Activated CD4-positive, alpha-beta T cell treated with anti-CD3 and anti-CD28 coated beads for 4 hours (primary cell): ENCODE measurements at regions not wholly inside any gene's neighbourhood (a gene's known extent, or its start where the extent isn't known, plus 50 kb on each side); places are given as distances from the start of the nearest gene placed in this dataset.

ENCODE experiments used
- DNase-seq, 2 donors: peaks; one replicate each; pipeline ENCODE4 v3.0.0-alpha.2; 2020

- DNase-seq, result no peak
Observed at GRCh38 chr14:97704316-97704885, 907.2 kb downstream of the VRK1 start.

GRCh38 chr14:97705107-97705506 is 907.9 kb downstream of the VRK1 start:
- no peak for DNase-seq

DNA sequence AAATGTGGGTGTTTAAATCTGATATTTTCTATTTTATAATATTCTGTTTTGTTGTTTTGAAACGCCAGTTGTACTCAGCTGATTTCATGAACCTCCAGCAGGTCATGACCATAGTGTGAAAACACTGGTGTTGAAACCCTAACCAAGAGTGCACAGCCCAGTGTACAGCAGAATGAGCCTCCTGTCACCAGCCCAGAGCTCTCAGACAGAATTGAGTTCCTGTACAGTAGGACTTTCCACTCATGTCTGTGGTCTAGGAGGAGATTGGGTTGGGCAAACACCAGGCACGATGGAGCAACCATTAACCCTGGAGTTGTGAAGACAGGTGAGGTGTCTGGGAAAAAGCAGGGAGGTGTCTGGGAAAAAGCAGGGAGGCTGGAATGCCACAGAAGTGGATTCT is 908.8 kb downstream of the VRK1 start:
- DNase-seq, result peak; percentile 20 to 26

- DNase-seq, result no peak
Observed at GRCh38 chr14:97706819-97707218, 909.6 kb downstream of the VRK1 start.

GRCh38 chr14:97707603-97708002 is 910.4 kb downstream of the VRK1 start:
- DNase-seq, result peak in 1 of 2 donors; percentile 29

- peak in 1 of 2 donors; percentile 35 for DNase-seq
Observed at GRCh38 chr14:97709552-97709951, 912.4 kb downstream of the VRK1 start.

- DNase-seq, result no peak
Observed at GRCh38 chr14:97710726-97711125, 913.5 kb downstream of the VRK1 start.

- no peak for DNase-seq
Observed at GRCh38 chr14:97712471-97712870, 915.3 kb downstream of the VRK1 start.

DNA sequence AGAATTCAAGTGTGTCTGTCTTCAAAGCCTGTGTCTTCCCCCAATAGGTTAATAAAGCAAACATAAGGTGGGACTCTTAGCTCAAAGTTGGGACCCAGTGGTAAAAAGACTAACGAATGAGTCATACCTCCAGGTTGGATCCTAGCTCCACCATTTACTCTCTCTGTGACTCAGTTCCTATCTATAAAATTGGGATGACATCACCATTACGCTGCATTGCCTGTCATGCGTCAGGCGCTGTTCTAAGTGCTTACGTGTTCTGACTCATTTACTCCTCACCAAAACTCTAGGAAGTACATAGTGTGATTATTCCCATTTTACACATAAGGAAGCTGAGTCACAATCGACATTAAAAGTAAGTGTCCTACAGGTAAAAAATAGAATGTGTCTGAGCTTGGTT is 915.8 kb downstream of the VRK1 start:
- peak; percentile 23 to 33 for DNase-seq

DNA sequence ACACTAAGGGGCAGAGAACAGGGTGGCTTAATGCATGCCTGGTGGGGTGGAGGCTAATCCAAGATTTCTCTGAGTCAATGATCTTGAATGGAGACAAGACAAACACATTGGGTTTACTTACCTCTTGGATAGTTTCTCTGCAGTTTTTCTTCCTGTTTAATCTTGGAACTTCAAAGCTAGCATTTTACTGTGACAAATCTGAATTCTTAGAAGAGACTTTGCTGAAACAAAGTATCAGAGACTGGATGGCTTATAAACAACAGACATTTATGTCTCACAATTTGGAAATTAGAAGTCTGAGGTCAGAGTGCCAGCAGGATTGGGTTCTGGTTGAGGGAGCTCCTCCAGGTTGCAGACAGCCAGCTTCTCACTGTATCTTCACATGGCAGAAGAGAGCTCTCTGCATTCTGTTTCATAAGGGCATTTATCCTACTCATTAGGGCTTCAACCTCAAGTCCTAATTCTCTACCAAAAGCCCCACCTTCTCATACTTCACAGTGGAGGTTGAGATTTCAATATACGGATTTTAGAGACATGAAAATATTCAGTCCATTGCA is 921.8 kb downstream of the VRK1 start:
- DNase-seq, result no peak

DNA sequence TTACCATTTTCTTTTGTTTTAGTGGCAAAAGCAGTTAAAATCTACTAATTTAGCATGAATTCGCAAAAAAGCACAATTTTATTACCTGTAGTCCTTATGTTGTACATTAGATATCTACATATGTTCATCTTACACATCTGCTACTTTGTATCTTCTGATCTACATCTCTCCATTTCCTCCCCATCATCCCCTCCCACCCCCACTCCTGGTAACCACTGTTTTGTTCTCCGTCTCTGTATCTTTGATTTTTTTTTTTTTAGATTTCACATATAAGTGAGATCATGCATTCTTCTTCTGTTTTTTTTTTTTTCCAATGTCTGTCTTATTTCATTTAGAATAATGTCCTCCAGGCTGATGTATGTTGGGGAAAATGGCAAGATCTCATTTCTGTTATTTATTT is 922.7 kb downstream of the VRK1 start:
- peak; percentile 51 to 62 for DNase-seq

DNA sequence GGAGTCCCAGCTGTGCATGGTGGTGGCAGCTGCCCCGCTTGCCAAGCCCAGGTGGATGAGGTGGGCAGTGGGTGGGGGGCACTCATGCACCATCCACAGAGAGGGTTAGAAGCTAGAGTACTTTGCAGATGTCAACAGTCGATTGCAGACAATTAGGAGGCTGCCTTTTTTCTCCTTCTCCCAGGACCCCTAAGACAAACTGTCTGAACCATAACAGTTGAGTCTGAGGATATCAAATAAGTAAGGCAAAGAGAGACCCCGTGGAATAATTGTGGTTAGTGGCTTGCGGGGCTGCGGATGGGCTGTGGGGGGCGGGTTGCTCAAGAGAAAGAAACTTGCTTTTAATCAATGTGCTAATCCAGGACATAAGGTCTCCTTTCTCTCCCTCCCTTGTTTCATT is 926.2 kb downstream of the VRK1 start:
- DNase-seq, result no peak

DNA sequence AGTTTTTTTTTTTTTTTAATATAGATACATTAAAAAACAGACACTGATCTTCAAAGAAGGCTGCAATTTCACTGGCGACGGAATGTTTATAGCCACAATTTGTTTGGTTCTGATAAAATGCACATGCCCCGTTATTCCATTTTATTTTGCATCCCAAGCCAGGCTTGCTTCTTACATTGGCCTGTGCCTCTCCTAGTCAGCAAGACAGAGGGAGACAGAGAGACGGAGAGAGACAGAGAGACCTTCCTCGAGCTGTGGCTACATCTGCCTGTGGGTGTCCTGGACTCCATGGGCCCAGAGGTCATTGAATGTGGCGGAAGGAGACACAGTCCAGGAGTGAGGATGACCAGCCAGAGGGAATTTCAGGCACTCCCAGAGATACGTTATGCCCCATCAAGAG is 926.6 kb downstream of the VRK1 start:
- no peak for DNase-seq

DNA sequence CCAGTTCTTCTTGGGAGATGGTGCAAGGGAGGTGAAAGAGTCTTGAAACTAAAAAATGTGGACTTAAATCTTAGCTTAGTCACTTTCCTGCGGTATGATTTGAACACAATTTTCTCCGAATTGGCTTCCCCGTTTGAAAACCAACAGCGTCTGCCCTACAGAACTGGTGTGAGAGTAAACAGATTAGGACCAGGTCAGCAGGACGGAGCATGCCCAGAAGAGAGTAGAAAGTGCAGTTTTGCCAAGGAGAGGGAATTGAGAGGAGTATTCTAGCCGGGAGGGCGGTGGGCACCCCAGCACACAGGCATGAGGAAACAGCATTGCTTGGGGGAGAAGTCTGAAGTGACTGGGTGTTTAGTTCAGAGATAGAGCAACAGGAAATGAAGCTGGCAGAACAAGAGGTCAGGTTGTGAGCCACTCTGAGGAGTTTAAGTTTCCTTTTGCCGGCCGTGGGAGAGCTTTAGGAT is 927.1 kb downstream of the VRK1 start:
- peak; percentile 27 to 35 for DNase-seq

DNA sequence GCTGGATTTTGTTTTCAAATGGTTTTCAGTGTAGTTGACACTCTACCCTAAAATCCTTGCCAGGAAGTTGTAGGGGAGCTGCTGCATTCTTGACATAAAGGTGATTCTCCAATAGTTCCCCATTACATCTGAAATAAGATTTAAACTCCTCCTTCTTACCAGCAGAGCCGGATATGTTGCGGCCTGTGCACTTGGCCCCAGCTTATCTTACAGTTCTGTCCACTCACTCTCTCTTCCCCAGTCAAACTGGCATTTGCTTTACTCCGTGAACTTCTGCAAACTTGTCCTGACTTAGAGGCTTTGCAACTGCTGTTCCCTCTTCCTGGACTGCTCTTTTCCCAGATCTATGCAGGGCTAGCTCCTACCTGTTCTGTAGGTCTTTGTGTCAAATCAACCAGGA is 929.5 kb downstream of the VRK1 start:
- DNase-seq, result no peak

DNA sequence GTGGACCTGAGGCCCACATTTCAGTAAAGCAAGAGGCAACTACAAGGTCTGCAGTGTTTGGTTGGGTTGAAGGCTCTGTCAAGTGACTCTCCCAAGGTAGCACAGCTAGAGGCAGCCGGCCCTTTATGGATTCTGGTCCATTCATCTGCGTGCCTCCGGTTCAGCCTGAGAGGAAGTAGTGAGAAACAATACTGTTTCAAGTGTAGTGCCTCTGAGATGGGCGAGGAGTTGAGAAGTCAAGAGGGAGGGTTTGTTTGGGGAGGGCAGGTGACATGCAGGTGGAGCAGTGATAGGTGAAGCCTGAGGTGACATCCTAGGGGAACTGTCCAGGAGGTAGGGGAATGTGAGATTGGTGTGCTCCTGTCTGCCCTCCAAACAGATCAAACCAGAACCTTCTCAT is 933.5 kb downstream of the VRK1 start:
- DNase-seq, result no peak

GRCh38 chr14:97731800-97732199 is 934.6 kb downstream of the VRK1 start:
- no peak for DNase-seq

GRCh38 chr14:97747316-97747715 is 950.1 kb downstream of the VRK1 start:
- no peak for DNase-seq

DNA sequence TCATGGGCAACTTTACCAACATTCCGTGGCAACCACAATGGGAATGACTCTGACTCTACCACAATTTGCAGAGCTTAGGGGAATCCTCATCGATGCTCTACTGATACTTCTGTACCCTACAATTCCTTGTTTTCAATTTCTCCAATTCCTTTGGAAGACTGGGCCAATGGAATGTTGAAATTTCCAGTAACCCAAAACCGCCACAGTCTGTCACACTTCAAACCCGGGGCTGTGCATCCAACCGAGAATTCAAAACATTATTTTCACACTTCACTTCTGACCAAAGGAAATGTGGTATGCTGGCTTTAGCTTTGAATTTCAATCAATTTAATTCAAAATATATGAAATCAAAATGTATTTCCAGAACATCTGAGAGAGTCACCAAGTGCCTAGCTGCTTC is 951.4 kb downstream of the VRK1 start:
- DNase-seq, result no peak

GRCh38 chr14:97757491-97757890 is 960.3 kb downstream of the VRK1 start:
- no peak for DNase-seq

DNA sequence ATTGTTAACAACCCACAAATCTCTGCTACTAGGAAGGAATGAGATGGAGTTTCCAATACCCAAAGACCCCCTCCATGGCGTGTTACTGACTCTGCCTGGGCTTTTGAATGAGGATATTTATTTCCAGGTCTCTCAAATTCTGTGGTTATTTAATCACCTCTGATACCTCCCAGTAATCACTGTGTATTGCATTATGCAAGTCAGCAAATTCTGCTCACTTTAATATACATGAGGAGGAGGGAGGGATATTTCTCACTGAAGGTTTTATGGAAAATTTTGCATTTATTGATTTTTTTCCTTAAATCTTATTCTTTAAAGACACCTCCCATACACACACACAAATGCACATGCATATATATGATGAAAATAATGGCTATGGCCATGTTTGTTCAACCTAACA is 962.9 kb downstream of the VRK1 start:
- DNase-seq, result no peak

DNA sequence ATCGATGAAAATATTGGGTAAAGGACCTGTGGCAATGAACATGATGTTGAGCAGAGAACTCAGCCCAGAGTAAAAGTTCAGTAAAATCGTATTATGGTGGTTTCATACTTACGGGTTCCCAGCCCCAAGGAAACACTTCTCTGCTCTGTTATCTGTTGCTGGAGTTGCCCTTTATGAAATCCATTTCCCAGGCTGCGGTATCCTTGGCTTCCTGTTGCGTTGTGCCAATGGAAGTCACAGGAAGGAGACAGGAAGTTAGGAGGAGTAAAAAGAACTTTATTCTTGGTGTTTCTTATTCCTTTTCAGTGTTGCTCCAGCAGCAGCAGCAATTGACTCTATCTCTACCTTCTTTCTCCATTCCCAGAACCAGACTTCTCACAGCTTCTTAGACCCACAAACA is 965.2 kb downstream of the VRK1 start:
- DNase-seq, result no peak

DNA sequence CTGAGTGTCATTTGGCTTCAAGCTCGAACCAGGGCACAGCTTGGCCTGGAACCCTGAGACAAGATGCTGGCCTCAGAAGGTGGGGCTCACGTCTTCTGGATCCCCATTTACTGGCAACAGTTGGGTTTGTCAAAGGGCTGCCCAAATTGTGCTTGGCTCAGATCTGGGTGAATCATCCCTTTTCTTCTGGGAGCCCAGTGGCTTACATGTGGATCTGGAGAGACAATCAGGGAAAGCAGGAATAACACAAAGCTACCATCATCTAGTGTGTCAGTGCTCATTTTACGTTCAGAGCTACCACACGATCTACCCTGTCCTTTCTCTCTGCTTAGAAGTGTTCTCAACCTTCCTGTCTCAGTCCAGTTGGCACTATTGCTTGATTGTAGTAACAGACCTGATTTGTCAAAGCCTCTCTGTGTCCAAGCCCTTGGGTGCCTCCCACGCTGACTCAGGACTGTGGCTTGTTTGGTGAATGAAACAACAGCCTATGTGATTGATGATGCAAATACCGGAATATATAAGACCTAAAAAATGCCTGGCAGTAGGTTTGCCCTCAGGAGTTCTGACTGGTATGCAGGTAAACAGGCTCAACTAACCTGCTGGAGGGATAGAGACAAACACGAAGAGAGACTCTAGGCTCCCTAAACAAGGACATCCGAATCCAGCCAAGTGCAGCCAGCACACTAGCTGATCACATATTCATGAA is 974.3 kb downstream of the VRK1 start:
- no peak for DNase-seq

DNA sequence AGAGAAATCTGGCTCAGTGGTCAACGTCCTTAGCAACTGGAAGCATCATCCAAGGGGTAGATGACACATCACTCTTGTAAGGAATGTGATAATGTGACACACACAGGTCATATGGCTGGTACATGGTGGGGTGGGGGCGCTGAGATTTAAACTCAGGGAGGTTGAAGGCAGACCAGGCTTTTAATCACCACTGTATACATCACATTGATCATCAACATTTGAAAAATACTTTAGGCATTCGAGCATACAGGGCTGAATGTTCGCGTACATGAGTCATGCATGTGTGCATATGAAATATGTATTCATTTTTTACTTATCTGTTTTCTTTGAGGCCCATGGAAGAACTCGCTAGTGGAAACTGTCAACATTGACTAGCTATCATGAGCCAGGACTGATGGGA is 976.4 kb downstream of the VRK1 start:
- no peak for DNase-seq
